ENCODE measurements at regions not wholly inside any gene's neighbourhood (a gene's known extent, or its start where the extent isn't known, plus 50 kb on each side); places are given as distances from the start of the nearest gene placed in this dataset.

DNA sequence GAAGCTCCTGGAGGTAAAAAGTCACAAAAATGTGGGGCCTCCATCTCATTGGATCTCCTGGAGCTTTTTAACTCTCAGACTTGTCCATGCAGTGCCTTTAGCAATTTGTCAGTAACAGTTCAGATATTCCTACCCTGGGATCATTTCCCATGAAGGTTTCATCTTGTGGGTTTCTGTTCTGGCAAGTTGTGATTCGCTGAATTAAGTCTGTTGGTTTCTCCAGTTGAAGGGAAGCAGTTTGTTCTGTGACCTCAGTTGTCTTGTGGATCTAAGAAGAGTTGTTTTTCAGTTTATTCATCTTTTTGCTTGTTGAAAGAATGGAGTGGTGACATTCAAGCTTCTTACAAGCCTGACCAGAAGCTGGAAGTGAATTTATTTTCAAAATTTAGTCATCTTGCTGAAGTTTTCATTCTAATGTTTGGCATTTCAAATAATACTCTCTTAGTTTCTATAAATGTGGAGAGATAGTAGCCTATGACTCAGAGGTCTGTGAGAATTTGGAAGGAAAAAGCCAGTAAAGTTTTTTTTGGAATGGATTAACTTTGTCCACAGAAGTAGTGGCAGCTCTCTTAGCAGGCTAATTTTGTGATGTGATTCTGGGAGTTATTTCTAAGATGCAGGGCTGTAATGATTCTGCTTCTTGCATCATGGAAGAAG, 120.1 kb upstream of the CSNK1A1L start:
- no peak for TF ChIP-seq CTCF (IDR thresholded peaks at IDR 0.05; ENCODE audit: unreplicated experiment in 3 of 3)
- no peak overlapping the region for H3K27ac Mint-ChIP-seq

DNA sequence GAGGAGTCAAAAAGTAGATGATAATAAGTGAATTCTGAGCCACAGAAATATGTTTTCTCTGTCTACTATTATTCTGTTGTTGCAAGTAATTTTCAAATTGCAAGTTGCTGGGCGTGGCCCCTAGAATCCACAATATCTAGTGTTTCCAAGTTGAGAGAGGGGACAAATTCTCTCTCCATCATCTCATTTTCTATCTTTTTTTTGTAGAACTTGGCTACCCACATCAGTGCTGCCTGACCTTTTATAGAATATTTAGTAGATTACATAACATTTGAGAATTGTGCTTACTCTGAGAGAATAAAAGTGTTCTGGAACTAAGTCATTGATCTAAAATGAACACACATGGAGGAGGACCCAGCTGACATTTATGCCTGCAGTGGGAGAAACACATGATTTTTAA, 110.9 kb upstream of the CSNK1A1L start:
- peaks cover 8% of the 10 kb centered on the region for H3K4me1 Mint-ChIP-seq

More for the DNA sequence above, 120.1 kb upstream of the CSNK1A1L start:
- no peak overlapping the region for H3K4me3 Mint-ChIP-seq
- H3K4me1 Mint-ChIP-seq = peaks cover 5% of the 10 kb centered on the region
- no peaks in the 10 kb centered on the region for H3K36me3 Mint-ChIP-seq (ENCODE audit: low read depth)
- peaks cover 19% of the 10 kb centered on the region for H3K9me3 Mint-ChIP-seq
- no peaks in the 10 kb centered on the region for H3K27me3 Mint-ChIP-seq (ENCODE audit: low read depth)

GRCh38 chr13:37212826-37213225, 107.4 kb upstream of the CSNK1A1L start:
- Mint-ChIP-seq H3K27ac (peak overlapping the region in 2 of 3 experiments; percentile 40 to 47), H3K36me3 (ENCODE audit: low read depth) (no peaks in the 10 kb centered on the region), H3K27me3 (ENCODE audit: low read depth) (no peaks in the 10 kb centered on the region), H3K4me3 (no peak overlapping the region), H3K9me3 (no peaks in the 10 kb centered on the region), H3K4me1 (peaks cover 30% of the 10 kb centered on the region)
- no peak for TF ChIP-seq CTCF (IDR thresholded peaks at IDR 0.05; ENCODE audit: unreplicated experiment in 3 of 3)

More for the DNA sequence above, 110.9 kb upstream of the CSNK1A1L start:
- Mint-ChIP-seq H3K27ac (peak overlapping the region in 2 of 3 experiments; percentile 43 to 76), H3K9me3 (peaks cover 6% of the 10 kb centered on the region), H3K4me3 (no peak overlapping the region), H3K27me3 (ENCODE audit: low read depth) (no peaks in the 10 kb centered on the region), H3K36me3 (ENCODE audit: low read depth) (no peaks in the 10 kb centered on the region)
- no peak for TF ChIP-seq CTCF (IDR thresholded peaks at IDR 0.05; ENCODE audit: unreplicated experiment in 3 of 3)

DNA sequence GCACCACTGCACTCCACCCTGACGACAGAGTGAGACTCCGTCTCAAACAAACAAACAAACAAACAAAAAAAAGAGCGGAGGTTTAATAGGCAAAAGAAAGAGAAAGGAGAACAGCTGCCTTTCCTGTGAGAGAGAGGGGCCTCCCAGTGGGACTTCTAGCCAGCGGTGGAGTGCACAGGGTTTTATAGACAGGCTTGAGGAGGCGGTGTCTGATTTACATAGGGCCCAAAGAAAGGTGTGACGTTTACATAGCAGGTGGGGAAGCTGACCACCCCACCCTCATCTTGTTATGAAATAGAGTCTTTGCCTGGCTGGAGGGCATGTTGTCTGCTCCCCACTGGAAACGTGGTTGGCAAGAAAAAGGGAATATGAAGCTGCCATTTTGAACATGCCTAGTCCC, 106.0 kb upstream of the CSNK1A1L start:
- TF ChIP-seq CTCF (IDR thresholded peaks at IDR 0.05; ENCODE audit: unreplicated experiment in 3 of 3) = no peak
- H3K4me1 Mint-ChIP-seq = peaks cover 30% of the 10 kb centered on the region
- H3K27ac Mint-ChIP-seq = no peak overlapping the region
- no peaks in the 10 kb centered on the region for H3K36me3 Mint-ChIP-seq (ENCODE audit: low read depth)
- H3K4me3 Mint-ChIP-seq = no peak overlapping the region
- no peaks in the 10 kb centered on the region for H3K27me3 Mint-ChIP-seq (ENCODE audit: low read depth)
- H3K9me3 Mint-ChIP-seq = no peaks in the 10 kb centered on the region

DNA sequence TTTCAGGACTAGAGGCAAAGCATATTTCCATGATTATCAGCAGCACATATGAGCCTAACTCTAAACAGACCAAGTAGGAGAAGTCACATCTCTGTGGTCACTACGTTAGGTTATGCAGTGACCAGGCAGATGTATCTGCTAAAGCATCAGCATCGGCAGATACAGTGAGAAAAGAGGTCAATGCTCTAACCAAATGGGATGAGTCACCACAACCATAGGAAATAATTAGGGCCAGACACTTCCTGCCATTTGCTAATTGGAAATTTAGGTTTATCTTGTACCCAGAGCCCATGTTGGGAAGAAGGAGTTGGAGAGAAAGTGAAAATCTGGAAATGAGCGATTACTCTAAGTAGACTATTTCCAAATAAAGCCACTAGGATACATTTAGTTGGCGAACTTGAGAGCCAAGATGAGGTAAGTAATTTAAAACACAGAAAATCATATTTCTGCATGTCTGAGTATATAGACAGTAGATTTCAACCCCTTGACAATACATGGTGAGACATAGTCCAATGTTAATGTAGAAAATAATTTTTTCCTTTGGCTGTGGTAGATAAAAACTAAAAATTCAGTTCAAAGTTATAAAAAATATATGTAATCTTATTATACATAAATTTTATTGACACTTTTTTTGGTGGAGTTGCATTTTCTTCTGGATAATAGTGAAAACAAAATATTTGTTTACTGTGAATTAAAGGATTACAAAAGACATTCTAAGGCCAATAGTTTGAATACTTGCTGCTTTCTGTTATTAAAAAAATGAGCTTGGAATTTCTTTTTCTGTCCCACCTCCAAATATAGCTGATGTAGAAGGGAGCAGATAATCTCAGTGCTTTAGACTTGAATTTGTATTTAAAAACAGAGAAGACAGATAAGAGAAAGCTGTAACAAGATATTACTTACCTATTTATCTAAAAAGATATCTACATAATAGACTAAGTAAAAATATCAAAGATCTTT, 104.4 kb upstream of the CSNK1A1L start:
- no peak overlapping the region for H3K27ac Mint-ChIP-seq
- no peaks in the 10 kb centered on the region for H3K9me3 Mint-ChIP-seq
- H3K4me3 Mint-ChIP-seq = no peak overlapping the region
- H3K4me1 Mint-ChIP-seq = peaks cover 30% of the 10 kb centered on the region
- no peaks in the 10 kb centered on the region for H3K27me3 Mint-ChIP-seq (ENCODE audit: low read depth)
- H3K36me3 Mint-ChIP-seq (ENCODE audit: low read depth) = no peaks in the 10 kb centered on the region
- TF ChIP-seq CTCF (IDR thresholded peaks at IDR 0.05; ENCODE audit: unreplicated experiment in 3 of 3) = no peak
